ENCODE measurements at regions not wholly inside any gene's neighbourhood (a gene's known extent, or its start where the extent isn't known, plus 50 kb on each side); places are given as distances from the start of the nearest gene placed in this dataset.

DNA sequence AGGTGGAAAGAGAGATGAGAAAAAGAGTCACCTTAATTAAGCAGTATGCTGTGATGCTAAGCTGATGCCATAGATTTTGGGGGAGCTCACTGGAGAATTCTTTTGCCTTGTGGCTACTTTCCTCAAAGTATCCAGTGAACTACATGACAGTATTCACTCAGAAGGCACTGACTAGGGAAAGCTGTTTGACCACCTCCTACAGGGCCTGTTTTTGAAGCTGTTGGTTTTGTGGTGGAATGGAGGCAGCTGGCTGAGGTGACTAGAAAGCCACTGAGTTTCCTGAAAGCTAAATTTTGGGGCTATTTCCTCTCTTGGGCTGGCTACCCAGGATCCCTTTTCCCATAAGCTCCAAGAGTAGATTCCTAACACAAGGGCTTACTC, 124.8 kb upstream of the EOLA2 start:
- TF ChIP-seq SMC3 (conservative IDR thresholded peaks at IDR 0.05; ENCODE audit: insufficient read depth, low read depth, low read length) (no peak), TGIF2 (CRISPR knock-in tag; IDR thresholded peaks at IDR 0.05) (no peak), CTCF (IDR thresholded peaks at IDR 0.05 in 2 of 3, conservative IDR thresholded peaks at IDR 0.05 in 1 of 3; ENCODE audit: insufficient read depth in 2 of 3, low read depth in 1 of 3, low read length in 3 of 3) (no peak), ZFX (CRISPR knock-in tag; IDR thresholded peaks at IDR 0.05) (no peak), TCF7L2 (IDR thresholded peaks at IDR 0.05; ENCODE audit: low read depth, low read length) (no peak), SIN3B (IDR thresholded peaks at IDR 0.05; ENCODE audit: low read depth) (no peak), MAFG (tag; conservative IDR thresholded peaks at IDR 0.05) (no peak), TEAD4 (IDR thresholded peaks at IDR 0.05; ENCODE audit: low read length) (no peak), TEAD4 (CRISPR knock-in tag; IDR thresholded peaks at IDR 0.05; ENCODE audit: borderline replicate concordance) (no peak), KDM1A (IDR thresholded peaks at IDR 0.05) (no peak), JUNB (CRISPR knock-in tag; conservative IDR thresholded peaks at IDR 0.05) (no peak)

All from K562 (cell line).